ENCODE measurements at regions not wholly inside any gene's neighbourhood (a gene's known extent, or its start where the extent isn't known, plus 50 kb on each side); places are given as distances from the start of the nearest gene placed in this dataset.
A peak's percentile ranks its signal among the peaks of the same experiment; 100 is the strongest.
"Not testable (repeated sequence)": the region's sequence is repeated elsewhere in the genome, so short reads cannot be mapped to it uniquely, and the experiment has no call there.

GRCh38 chr5:167427641-167428040 is 863.8 kb upstream of the WWC1 start:
- DNase-seq, result not testable (repeated sequence)

- no peak for DNase-seq
Measured at GRCh38 chr5:167440846-167441245, 850.6 kb upstream of the WWC1 start.

- no peak for DNase-seq
Measured at GRCh38 chr5:167442922-167443321, 848.5 kb upstream of the WWC1 start.

GRCh38 chr5:167447466-167448375 is 843.7 kb upstream of the WWC1 start:
- no peak for DNase-seq

- DNase-seq, result no peak
Measured at GRCh38 chr5:167448376-167448775, 843.1 kb upstream of the WWC1 start.

GRCh38 chr5:167451076-167451475 is 840.4 kb upstream of the WWC1 start:
- DNase-seq, result no peak

GRCh38 chr5:167452136-167452535 is 839.3 kb upstream of the WWC1 start:
- no peak for DNase-seq

GRCh38 chr5:167453246-167454030 is 838.0 kb upstream of the WWC1 start:
- no peak for DNase-seq

- no peak for DNase-seq
Measured at GRCh38 chr5:167458412-167458811, 833.0 kb upstream of the WWC1 start.

- DNase-seq, result no peak
Measured at GRCh38 chr5:167460449-167461020, 830.9 kb upstream of the WWC1 start.

GRCh38 chr5:167463939-167464338 is 827.5 kb upstream of the WWC1 start:
- DNase-seq, result no peak

GRCh38 chr5:167466992-167467391 is 824.5 kb upstream of the WWC1 start:
- DNase-seq, result no peak

- no peak for DNase-seq
Measured at GRCh38 chr5:167472566-167473108, 818.8 kb upstream of the WWC1 start.

- DNase-seq, result no peak
Measured at GRCh38 chr5:167478188-167478587, 813.3 kb upstream of the WWC1 start.

- DNase-seq, result no peak
Measured at GRCh38 chr5:167479779-167480178, 811.7 kb upstream of the WWC1 start.

- DNase-seq, result no peak
Measured at GRCh38 chr5:167481345-167481744, 810.1 kb upstream of the WWC1 start.

- no peak for DNase-seq
Measured at GRCh38 chr5:167482555-167482954, 808.9 kb upstream of the WWC1 start.

- DNase-seq, result no peak
Measured at GRCh38 chr5:167485061-167485774, 806.2 kb upstream of the WWC1 start.

GRCh38 chr5:167488371-167488770 is 803.1 kb upstream of the WWC1 start:
- DNase-seq, result peak; percentile 3

GRCh38 chr5:167489202-167489601 is 802.2 kb upstream of the WWC1 start:
- DNase-seq, result no peak

GRCh38 chr5:167503926-167504720 is 787.3 kb upstream of the WWC1 start:
- no peak for DNase-seq
